ENCODE measurements at regions not wholly inside any gene's neighbourhood (a gene's known extent, or its start where the extent isn't known, plus 50 kb on each side); places are given as distances from the start of the nearest gene placed in this dataset.
"Not testable (repeated sequence)": the region's sequence is repeated elsewhere in the genome, so short reads cannot be mapped to it uniquely, and the experiment has no call there.

DNA sequence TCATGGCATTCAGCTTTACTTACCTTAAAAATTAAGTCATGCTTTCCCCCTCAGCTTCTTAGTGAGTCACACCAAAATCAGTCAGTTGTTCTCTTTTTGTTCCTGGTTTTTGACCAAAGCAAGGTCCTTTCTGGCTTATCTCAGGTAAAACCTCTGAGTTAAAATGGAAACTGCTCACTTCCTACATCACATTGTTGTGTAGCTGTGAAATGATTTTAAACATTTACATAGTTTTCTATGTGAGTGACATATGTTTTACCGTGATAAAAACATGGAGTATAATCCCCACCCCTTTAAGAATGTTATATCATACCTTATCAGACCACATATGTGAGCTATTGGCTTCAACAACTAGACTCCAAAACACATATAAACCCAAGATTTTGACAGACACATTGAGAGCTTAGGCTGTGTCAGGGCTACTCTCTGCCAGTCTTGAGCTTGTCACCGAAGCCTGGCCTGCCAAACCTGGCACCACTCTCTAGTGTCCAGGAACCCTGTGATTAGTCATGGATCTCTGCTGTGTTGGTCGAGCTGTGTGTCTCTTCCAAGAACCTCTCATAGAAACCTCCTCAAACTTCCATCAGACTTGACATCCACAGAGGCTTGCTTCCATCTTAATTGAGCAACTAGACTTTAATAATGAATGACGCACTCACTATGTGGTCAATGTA lies 113.7 kb upstream of the FOXN2 start:
- Mint-ChIP-seq H3K4me1 (peaks cover 5% of the 10 kb centered on the region), H3K4me3 (no peak overlapping the region), H3K27ac (no peak overlapping the region), H3K27me3 (ENCODE audit: low read depth) (no peaks in the 10 kb centered on the region), H3K9me3 (no peaks in the 10 kb centered on the region), H3K36me3 (ENCODE audit: low read depth) (no peaks in the 10 kb centered on the region)
- TF ChIP-seq, protein P1, sequence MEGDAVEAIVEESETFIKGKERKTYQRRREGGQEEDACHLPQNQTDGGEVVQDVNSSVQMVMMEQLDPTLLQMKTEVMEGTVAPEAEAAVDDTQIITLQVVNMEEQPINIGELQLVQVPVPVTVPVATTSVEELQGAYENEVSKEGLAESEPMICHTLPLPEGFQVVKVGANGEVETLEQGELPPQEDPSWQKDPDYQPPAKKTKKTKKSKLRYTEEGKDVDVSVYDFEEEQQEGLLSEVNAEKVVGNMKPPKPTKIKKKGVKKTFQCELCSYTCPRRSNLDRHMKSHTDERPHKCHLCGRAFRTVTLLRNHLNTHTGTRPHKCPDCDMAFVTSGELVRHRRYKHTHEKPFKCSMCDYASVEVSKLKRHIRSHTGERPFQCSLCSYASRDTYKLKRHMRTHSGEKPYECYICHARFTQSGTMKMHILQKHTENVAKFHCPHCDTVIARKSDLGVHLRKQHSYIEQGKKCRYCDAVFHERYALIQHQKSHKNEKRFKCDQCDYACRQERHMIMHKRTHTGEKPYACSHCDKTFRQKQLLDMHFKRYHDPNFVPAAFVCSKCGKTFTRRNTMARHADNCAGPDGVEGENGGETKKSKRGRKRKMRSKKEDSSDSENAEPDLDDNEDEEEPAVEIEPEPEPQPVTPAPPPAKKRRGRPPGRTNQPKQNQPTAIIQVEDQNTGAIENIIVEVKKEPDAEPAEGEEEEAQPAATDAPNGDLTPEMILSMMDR (IDR thresholded peaks at IDR 0.05; ENCODE audit: unreplicated experiment in 3 of 3), result no peak

DNA sequence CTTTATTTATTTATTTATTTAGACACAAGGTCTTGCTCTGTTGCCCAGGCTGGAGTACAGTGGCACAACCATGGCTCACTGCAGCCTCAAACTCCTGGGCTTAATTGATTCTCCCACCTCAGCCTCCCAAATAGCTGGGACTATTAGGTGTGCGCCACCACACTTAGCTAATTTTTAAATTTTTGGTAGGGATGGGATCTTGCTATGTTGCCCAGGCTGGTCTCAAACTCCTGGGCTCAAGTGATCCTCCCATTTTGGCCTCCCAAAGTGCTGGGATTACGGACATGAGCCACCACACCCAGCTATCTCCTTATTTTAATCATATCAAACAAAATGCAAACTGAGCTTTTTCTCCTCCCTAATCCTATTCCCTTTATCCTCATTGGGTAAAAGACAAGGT lies 113.0 kb upstream of the FOXN2 start:
- H3K9me3 Mint-ChIP-seq; H3K27me3 Mint-ChIP-seq (ENCODE audit: low read depth); H3K4me3 Mint-ChIP-seq; H3K27ac Mint-ChIP-seq; H3K36me3 Mint-ChIP-seq (ENCODE audit: low read depth); H3K4me1 Mint-ChIP-seq: not testable (repeated sequence)

DNA sequence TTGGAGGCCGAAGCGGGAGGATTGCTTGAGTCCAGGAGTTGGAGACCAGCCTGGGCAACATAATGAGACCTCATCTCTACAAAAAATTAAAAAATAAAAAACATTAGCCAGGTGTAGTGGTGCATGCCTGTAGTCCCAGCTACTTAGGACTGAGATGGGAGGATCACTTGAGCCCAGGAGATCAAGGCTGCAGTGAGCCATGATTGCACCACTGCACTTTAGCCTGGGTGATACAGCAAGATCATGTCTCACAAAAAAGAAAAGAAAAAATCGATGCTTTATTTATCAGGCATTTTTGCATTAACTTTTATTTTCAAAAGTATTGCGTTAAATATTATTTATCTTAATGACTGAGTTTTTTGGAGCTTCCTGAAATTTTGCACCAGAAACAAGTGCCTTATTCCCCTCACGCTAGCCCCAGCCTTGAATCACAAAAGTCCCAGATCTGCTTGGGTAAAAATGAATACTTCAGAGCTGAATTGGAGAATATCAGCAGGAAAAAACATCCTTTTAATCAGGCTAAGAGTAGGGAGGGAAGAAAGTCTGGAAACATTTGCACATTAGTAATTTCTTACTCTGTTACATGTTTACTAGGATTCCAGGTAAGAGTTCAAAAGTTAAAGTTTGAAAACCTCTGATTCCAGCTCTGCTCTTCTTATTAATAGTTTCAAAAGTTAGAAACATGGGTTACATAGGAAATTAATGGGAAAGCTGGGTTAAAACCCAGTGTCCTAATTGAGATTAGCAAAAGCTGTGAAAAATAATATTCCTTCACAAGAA lies 111.4 kb upstream of the FOXN2 start:
- no peaks in the 10 kb centered on the region for H3K36me3 Mint-ChIP-seq (ENCODE audit: low read depth)
- no peaks in the 10 kb centered on the region for H3K4me1 Mint-ChIP-seq
- H3K4me3 Mint-ChIP-seq, result no peak overlapping the region
- TF ChIP-seq, protein P1 (IDR thresholded peaks at IDR 0.05; ENCODE audit: unreplicated experiment in 3 of 3), result no peak
- no peaks in the 10 kb centered on the region for H3K9me3 Mint-ChIP-seq
- H3K27ac Mint-ChIP-seq, result no peak overlapping the region
- H3K27me3 Mint-ChIP-seq (ENCODE audit: low read depth), result peaks cover 3% of the 10 kb centered on the region

DNA sequence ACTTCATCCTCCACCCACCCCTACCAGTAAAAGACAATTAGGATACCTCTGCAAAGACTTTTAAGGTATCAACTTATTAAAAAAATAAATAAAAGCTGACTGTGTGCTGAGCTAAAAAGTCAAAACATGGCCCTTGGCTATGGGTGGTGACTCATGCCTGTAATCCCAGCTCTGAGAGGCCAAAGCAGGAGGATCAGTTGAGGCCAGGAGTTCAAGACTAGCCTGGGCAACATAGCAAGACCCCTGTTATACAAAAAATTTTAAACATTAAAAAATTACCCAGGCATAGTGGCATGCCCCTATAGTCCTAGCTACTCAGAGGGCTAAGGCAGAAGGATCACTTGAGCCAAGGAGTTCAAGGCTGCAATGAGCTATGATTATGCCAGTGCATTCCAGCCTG lies 110.8 kb upstream of the FOXN2 start:
- no peaks in the 10 kb centered on the region for H3K4me1 Mint-ChIP-seq
- TF ChIP-seq, protein P1 (IDR thresholded peaks at IDR 0.05; ENCODE audit: unreplicated experiment in 3 of 3), result no peak
- no peaks in the 10 kb centered on the region for H3K9me3 Mint-ChIP-seq
- H3K27me3 Mint-ChIP-seq (ENCODE audit: low read depth), result peaks cover 3% of the 10 kb centered on the region
- no peaks in the 10 kb centered on the region for H3K36me3 Mint-ChIP-seq (ENCODE audit: low read depth)
- H3K27ac Mint-ChIP-seq, result no peak overlapping the region
- H3K4me3 Mint-ChIP-seq, result no peak overlapping the region

DNA sequence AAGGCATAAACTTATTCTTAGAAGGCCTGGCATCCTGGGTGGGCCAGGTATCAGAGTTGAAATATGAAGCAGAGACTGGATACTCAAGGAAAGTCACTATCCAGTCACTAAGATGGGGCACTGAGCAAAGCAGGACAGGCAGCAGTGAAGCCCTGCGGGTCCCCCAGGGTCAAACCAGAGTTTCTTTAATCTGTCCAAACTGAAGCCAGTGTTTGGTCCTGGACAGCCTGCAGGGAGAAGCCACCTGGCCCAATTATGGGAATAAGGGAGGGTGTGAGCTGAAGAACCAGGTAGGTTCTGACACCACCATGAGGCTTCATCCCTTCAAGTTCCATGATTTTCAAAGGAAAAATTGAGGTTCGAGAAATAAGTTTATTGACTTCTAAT lies 109.7 kb upstream of the FOXN2 start:
- Mint-ChIP-seq H3K27me3 (ENCODE audit: low read depth) (peaks cover 3% of the 10 kb centered on the region), H3K9me3 (no peaks in the 10 kb centered on the region), H3K36me3 (ENCODE audit: low read depth) (no peaks in the 10 kb centered on the region), H3K27ac (no peak overlapping the region), H3K4me1 (peaks cover 6% of the 10 kb centered on the region), H3K4me3 (no peak overlapping the region)
- TF ChIP-seq, protein P1 (IDR thresholded peaks at IDR 0.05; ENCODE audit: unreplicated experiment in 3 of 3), result no peak

DNA sequence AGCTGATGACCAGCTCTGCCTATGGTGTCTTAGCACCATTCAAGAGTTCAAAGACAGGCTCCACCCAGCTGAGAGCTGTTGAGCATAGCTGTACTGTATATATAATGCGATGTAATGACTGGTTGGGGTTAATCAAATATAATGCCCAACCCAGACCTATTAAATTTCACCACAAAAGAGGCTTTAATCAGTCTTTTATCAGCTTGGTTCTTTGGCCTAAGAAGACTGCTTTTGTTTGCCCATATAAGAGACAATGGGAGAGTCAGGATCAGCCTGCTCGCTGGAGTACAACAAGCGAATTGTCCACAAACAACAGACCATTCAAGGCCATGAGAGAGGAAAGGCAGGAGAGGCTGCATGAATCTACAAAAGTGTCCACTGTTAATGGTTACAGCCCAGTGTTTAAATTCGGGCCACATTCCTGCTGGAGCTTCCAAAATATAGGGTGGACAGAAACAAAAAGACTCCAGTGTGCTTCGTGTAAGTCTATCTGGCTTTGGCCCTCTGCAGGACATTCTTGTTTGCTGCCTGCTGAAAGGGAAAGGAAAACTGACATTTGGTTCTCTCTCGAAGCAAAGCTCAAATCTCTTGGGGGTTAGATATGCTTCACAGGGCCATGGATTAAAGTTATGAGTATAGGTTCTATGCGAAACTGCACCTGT lies 109.2 kb upstream of the FOXN2 start:
- Mint-ChIP-seq H3K4me3 (no peak overlapping the region), H3K36me3 (ENCODE audit: low read depth) (no peaks in the 10 kb centered on the region), H3K4me1 (peaks cover 6% of the 10 kb centered on the region), H3K27me3 (ENCODE audit: low read depth) (peaks cover 3% of the 10 kb centered on the region), H3K27ac (no peak overlapping the region), H3K9me3 (no peaks in the 10 kb centered on the region)
- TF ChIP-seq, protein P1 (IDR thresholded peaks at IDR 0.05; ENCODE audit: unreplicated experiment in 3 of 3), result no peak

DNA sequence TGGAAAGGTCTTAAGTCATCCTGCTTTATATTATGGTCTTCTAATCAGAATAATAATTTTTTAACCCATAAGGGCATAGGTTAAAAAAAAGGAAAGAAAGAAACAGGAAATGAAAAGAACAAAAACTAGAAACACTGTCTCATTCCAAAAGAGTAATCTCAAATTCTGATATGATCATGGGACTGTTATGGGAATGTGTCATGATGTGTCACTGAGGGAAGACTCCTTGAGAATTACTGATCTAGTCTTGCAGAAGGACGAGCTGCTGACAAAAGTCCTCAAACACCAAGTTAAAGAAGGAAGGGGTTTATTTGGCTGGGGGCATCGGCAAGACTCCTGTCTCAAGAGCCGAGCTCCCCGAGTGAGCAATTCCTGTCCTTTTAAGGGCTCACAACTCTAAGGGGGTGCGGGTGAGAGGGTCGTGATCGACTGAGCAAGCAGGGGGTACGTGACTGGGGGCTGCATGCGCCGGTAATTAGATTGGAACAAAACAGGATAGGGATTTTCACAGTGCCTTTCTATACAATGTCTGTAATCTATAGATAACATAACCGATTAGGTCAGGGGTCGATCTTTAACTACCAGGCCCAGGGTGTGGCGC lies 108.3 kb upstream of the FOXN2 start:
- not testable (repeated sequence) for H3K27ac Mint-ChIP-seq; H3K4me1 Mint-ChIP-seq; H3K27me3 Mint-ChIP-seq (ENCODE audit: low read depth); H3K36me3 Mint-ChIP-seq (ENCODE audit: low read depth); H3K9me3 Mint-ChIP-seq; H3K4me3 Mint-ChIP-seq
